GM12892 (cell line): ENCODE measurements at regions not wholly inside any gene's neighbourhood (a gene's known extent, or its start where the extent isn't known, plus 50 kb on each side); places are given as distances from the start of the nearest gene placed in this dataset.

Experiments used
- POLR2A ChIP-seq: IDR thresholded peaks from 2 replicates; pipeline ENCODE4 v1.6.1; 2011; ENCODE audit warnings: low read depth, low read length, control low read depth
- TAF1 ChIP-seq: IDR thresholded peaks from 2 replicates; pipeline ENCODE4 v1.6.1; 2011; ENCODE audit warnings: low read depth, mild to moderate bottlenecking, control low read depth, low read length, borderline replicate concordance

DNA sequence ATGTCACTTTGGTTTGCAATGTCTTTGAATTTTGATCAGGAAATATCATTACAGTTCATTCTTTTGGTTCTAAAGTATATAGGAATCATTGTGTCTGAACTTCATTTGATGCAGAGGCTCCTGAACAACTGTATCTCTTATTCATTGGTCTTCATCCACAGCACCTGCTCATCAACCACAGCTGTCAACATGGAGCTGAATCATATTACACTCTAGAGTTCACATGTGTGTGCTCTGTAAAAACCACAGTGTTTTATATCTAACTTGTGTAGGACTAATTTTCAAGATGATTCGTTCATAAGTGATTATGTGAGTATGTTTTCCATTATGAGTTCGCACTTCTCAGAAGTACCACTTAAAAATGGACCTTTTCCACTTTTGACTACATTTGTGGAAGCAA is 643.3 kb upstream of the FAM241A start:
- TF ChIP-seq TAF1 (no peak), POLR2A (no peak)
